Activated T-cell treated with anti-CD3 and anti-CD28 coated beads, Interleukin-2, amount 50 U/mL, for 4 hours (primary cell): ENCODE measurements at regions not wholly inside any gene's neighbourhood (a gene's known extent, or its start where the extent isn't known, plus 50 kb on each side); places are given as distances from the start of the nearest gene placed in this dataset.

ENCODE experiments used
- ATAC-seq, 2 donors: fragments of 200-7000 bp; cut with Tn5 transposase; one replicate each; pipeline ENCODE4 v1.10.0; 2021
- DNase-seq: peaks from one replicate; pipeline ENCODE4 v3.0.0-alpha.2; 2020
- H3K27me3 Mint-ChIP-seq: one replicate; pipeline ENCODE4 v1.8.0; 2021; ENCODE audit warnings: low read depth, mixed read lengths
- H3K36me3 Mint-ChIP-seq: one replicate; pipeline ENCODE4 v1.8.0; 2022; ENCODE audit warnings: mixed read lengths; ENCODE audit not compliant: insufficient read depth
- H3K4me1 Mint-ChIP-seq: one replicate; pipeline ENCODE4 v1.8.0; 2021; ENCODE audit warnings: low read depth, mixed read lengths
- H3K4me3 Mint-ChIP-seq: one replicate; pipeline ENCODE4 v1.8.0; 2021; ENCODE audit warnings: mild to moderate bottlenecking, moderate library complexity, mixed read lengths
- H3K9me3 Mint-ChIP-seq: one replicate; pipeline ENCODE4 v1.8.0; 2021; ENCODE audit warnings: mixed read lengths

DNA sequence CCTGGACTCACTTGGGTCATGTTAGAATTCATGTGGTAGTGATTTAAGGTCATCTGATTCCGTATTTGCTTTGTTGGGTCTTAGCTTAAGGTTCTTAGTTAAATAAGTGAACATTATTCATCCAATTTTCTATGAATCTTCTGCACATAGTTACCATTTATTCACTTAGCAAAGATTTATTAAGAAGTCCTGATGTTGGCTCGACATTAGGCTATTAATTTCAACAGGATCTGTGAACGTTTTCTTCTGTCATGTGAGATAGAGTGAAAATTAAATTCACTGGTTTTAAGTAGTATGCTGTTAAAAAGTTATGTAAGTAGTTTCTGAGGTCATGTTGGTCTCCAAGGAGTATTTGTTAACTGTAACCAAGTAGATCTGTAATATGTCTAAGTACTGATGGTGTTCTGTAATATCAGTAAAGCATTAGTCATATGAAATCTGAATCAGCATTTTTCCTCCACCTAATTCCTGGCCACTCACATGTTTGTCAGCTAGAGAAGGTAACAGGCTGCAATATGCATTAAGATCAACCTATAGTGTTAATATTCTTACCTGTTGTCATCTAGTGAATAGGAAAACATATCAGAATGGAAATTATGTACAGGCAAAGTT, 155.6 kb downstream of the PCDH7 start:
- DNase-seq (no peak), ATAC-seq (no peak)
- no peaks in the 10 kb centered on the region for H3K36me3 Mint-ChIP-seq
- H3K4me3 Mint-ChIP-seq: no peak overlapping the region
- no peaks in the 10 kb centered on the region for H3K4me1 Mint-ChIP-seq
- H3K9me3 Mint-ChIP-seq: peaks cover 11% of the 10 kb centered on the region
- no peaks in the 10 kb centered on the region for H3K27me3 Mint-ChIP-seq

DNA sequence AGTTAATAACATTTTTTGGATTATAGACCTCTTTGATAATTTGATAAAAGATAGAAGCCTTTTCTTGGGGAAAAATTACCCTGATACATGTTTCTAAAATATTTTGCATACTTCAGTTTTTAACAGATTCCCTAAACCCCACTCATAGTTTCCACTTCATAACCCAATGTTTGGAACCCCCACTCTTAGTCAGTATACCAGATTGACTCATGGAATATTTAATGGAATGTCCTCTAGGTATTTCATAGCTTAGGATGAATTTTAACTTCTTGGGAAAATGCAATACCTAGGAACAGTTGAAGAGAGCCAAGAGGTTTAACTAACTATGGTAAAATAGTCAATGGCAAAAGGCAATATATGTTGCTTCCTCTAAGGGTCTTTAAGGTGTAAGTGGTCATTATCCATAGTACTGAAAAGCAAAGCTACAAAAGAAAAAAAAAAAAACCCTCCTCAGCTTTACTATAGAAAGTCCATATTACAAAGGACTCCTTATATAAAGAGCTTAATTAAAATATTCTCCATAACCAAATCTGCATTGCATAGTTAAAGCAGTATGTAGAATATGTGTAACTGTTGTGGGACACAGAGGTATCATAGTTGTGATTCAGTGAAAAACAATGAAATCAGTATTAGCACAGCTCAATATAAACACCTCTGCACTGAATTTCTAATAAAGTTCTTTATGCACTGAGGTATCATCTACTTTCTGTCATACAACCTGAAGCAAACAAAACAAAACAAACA, 159.9 kb downstream of the PCDH7 start:
- Mint-ChIP-seq H3K4me3 (no peak overlapping the region), H3K27me3 (no peaks in the 10 kb centered on the region), H3K36me3 (no peaks in the 10 kb centered on the region), H3K9me3 (peaks cover 13% of the 10 kb centered on the region), H3K4me1 (no peaks in the 10 kb centered on the region)
- ATAC-seq (no peak), DNase-seq (no peak)

DNA sequence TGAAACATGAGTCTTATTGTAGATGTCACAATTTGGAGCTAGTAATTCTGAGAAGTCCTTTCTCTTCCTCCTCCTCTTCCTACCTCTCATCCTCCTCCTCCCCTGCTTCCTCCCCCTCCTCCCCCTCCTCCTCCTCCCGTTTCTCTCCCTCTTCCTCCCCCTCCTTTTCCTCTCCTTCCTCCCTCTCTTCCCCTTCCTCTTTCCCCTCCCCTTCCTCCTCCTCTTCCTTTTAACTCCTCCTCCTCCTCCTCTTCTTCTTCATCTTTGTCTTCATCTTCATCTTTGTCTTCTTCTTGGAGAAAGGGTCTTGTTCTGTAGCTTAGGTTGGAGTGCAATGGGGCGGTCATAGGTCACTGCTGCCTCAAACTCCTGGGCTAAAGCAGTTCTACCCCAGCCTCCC, 161.8 kb downstream of the PCDH7 start:
- peaks cover 12% of the 10 kb centered on the region for H3K9me3 Mint-ChIP-seq
- DNase-seq (no peak), ATAC-seq (no peak)
- H3K27me3 Mint-ChIP-seq: no peaks in the 10 kb centered on the region
- no peaks in the 10 kb centered on the region for H3K4me1 Mint-ChIP-seq
- no peak overlapping the region for H3K4me3 Mint-ChIP-seq
- no peaks in the 10 kb centered on the region for H3K36me3 Mint-ChIP-seq

GRCh38 chr4:30882443-30882842, 162.3 kb downstream of the PCDH7 start:
- no peaks in the 10 kb centered on the region for H3K36me3 Mint-ChIP-seq
- no peaks in the 10 kb centered on the region for H3K4me1 Mint-ChIP-seq
- ATAC-seq: no peak

GRCh38 chr4:30882995-30883675, 163.0 kb downstream of the PCDH7 start:
- Mint-ChIP-seq H3K36me3 (no peaks in the 10 kb centered on the region), H3K27me3 (no peaks in the 10 kb centered on the region), H3K4me3 (no peak overlapping the region), H3K4me1 (no peaks in the 10 kb centered on the region), H3K9me3 (peaks cover 12% of the 10 kb centered on the region)
- DNase-seq (no peak), ATAC-seq (no peak)

More at GRCh38 chr4:30882443-30882842, 162.3 kb downstream of the PCDH7 start:
- H3K27me3 Mint-ChIP-seq: no peaks in the 10 kb centered on the region
- H3K4me3 Mint-ChIP-seq: no peak overlapping the region
- DNase-seq: no peak
- H3K9me3 Mint-ChIP-seq: peaks cover 12% of the 10 kb centered on the region

DNA sequence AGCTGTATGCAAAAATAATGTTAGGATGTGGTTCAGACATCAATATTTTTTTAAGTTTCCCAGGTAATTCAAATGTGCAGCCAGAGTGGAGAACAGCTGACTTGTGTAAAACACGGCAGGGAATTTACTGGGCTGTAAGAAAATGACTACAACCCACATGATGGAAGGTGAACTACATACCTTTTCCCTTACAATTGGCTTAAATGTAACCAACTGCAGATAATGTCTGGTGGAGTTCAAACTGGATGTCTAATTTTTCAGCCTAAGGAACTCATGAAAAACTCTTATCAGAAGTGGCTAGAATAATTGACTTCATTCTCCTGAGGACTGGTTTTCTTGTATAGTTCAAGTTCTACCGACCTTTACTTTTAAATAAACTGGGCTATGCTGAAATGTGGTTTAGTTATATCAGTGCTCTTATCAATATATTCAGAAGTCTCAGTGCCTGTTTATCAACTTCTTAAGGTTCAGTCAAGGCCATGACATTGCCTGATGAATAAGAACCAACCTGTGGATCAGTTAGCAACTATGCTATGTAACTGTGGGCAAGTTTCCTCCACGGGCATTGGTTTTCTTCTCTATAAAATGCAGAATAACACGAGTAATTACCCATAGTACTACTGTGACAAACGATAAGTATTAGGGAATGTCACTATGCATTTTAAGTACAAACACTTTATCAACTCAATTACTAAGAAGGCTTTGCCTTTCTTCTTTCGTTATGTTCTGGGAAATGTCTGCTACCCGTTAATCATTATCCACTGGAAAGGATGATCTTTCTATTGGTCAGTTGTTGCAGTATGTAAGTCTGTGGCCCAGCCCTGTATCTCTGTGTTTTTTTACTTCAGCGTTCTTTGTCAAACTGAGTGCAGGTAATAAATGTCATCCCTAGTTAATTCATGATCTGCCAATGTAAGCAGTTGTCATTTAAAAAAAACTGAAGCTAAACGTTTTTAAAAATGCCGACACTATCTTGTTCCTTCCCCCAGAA, 181.6 kb downstream of the PCDH7 start:
- H3K36me3 Mint-ChIP-seq: no peaks in the 10 kb centered on the region
- no peaks in the 10 kb centered on the region for H3K27me3 Mint-ChIP-seq
- DNase-seq (no peak), ATAC-seq (no peak)
- H3K4me1 Mint-ChIP-seq: no peaks in the 10 kb centered on the region
- peaks cover 14% of the 10 kb centered on the region for H3K9me3 Mint-ChIP-seq
- H3K4me3 Mint-ChIP-seq: no peak overlapping the region

DNA sequence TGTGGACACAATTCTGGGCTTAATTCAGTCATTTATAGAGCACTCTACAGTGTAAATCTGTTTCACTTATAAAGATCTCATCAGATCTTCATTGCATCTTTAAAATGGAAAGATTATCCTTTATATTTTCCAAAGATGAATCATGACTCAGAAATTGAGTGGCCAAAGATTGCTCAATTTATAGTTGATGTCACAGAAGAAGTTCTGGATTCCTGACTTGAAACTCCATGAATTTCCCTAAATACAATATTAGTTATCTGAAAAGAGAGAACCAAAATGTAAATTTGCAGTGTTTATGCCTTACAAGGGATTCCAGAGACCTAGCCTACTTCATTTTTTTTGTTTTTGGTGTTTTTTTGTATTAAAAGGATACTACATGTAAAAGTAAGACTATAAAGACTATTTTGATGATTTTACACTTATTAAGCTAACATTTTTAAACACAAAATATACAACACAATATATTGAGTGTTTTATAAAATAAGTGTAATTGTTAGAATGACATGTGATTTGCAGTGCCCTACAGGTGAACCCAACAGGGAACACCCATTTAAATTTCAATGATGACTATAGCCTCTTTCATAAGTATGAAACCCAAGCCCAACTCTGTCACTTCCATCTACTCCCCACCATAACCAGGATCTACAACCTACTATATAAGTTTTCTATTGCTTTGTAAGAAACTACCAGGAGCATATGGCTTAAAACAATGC, 183.5 kb downstream of the PCDH7 start:
- H3K4me3 Mint-ChIP-seq: no peak overlapping the region
- H3K4me1 Mint-ChIP-seq: no peaks in the 10 kb centered on the region
- no peaks in the 10 kb centered on the region for H3K36me3 Mint-ChIP-seq
- H3K9me3 Mint-ChIP-seq: peaks cover 14% of the 10 kb centered on the region
- no peak for DNase-seq
- no peak for ATAC-seq
- no peaks in the 10 kb centered on the region for H3K27me3 Mint-ChIP-seq

DNA sequence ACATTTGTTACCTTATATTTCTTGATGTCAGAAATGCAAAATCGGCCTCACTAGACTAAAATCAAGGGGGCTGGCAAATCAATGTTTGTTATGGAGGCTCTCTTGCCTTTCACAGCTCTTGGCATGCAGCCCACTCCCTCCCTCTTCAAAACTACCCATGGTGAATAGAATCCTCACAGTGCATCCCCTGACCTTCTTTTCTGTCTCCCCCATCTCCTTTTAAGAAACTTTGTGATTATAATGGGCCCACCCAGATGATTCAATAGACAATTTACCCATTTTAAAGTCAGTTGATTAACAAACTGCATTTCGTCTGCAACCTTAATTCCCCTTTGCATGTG, 184.0 kb downstream of the PCDH7 start:
- DNase-seq (no peak), ATAC-seq (no peak)
- no peak overlapping the region for H3K4me3 Mint-ChIP-seq
- peaks cover 11% of the 10 kb centered on the region for H3K9me3 Mint-ChIP-seq
- H3K36me3 Mint-ChIP-seq: no peaks in the 10 kb centered on the region
- no peaks in the 10 kb centered on the region for H3K4me1 Mint-ChIP-seq
- no peaks in the 10 kb centered on the region for H3K27me3 Mint-ChIP-seq

GRCh38 chr4:30904588-30904987, 184.4 kb downstream of the PCDH7 start:
- DNase-seq: no peak
- no peak for ATAC-seq
- Mint-ChIP-seq H3K9me3 (peaks cover 7% of the 10 kb centered on the region), H3K4me1 (no peaks in the 10 kb centered on the region), H3K27me3 (no peaks in the 10 kb centered on the region), H3K36me3 (no peaks in the 10 kb centered on the region), H3K4me3 (no peak overlapping the region)

DNA sequence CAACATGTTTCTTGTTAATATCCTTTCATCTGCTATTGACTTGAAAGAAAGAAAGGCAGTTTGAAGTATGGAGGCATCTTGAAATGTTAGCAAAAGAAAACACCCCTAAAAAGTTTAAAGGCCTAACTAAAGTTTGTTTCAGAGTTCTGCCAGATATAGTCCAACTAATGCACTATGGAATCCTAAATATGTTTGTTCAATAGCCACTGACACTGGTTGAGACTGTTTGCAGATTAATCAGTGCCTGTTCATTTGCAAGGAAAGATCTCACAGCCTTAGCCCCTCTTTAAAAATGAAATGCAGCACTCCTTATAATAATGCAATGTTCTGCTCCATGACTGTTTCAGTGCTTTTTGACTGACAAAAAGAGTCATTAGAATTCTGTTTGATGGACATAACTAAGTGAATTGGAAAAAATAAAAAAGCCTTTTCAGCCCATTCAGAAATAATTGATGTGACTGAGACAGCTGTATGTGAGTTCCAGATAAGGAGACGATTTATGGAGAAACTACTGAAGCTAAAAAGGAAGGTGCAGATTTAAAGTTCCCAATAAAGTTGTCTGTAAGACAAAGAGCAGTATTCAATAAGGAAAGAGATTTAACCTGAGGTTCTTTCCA, 192.0 kb downstream of the PCDH7 start:
- Mint-ChIP-seq H3K4me3 (no peak overlapping the region), H3K4me1 (no peaks in the 10 kb centered on the region), H3K36me3 (no peaks in the 10 kb centered on the region), H3K27me3 (no peaks in the 10 kb centered on the region), H3K9me3 (peaks cover 5% of the 10 kb centered on the region)
- DNase-seq (no peak), ATAC-seq (no peak)

DNA sequence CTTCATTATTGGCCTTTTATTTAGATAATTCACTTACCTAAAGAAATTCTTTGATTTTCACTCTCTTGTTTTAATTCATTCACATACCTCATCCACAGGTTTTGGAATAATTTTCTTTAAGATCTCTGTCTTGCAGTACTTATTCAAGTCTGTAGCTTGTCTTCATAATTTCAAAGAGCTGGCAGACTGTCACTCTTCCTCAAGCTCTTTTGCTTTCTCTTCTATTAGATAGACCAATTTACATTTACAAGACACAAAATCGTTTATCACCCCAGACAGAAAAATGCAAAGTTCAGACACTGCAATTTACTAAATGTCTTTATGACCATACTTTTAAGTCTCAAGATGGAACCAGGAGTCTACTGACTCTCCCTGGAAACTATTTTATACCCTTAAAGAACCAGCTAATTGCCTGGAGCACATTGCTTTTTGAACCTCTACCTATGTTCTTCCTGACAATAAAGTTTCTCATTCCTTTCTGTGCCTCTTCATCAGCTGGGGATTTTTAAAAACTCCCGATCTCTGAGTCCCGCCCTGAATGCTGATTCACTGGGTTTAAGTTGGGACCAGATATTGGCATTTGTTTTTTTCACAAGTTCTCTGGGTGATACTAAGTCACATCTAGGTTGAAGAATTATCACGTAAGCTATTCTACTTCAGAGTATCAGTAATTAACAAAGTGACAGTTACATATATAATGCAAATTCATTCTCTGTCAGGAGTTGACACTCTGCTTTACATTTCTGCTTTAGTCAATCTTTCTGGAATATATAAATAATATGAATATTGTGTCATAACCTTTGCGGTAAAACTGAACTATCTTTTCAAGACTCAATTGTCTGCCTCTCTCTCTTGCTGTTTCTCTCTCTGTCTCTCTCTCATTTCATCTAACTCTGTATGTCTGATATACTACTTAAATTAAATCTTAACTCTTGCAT, 196.4 kb downstream of the PCDH7 start:
- ATAC-seq: no peak

GRCh38 chr4:30917946-30918345, 197.8 kb downstream of the PCDH7 start:
- H3K9me3 Mint-ChIP-seq: peaks cover 5% of the 10 kb centered on the region
- no peaks in the 10 kb centered on the region for H3K4me1 Mint-ChIP-seq
- H3K27me3 Mint-ChIP-seq: no peaks in the 10 kb centered on the region
- H3K36me3 Mint-ChIP-seq: no peaks in the 10 kb centered on the region
- no peak overlapping the region for H3K4me3 Mint-ChIP-seq
- no peak for DNase-seq
- ATAC-seq: no peak

More for the DNA sequence above, 196.4 kb downstream of the PCDH7 start:
- H3K27me3 Mint-ChIP-seq: no peaks in the 10 kb centered on the region
- H3K9me3 Mint-ChIP-seq: peaks cover 5% of the 10 kb centered on the region
- no peak for DNase-seq
- no peaks in the 10 kb centered on the region for H3K4me1 Mint-ChIP-seq
- no peak overlapping the region for H3K4me3 Mint-ChIP-seq
- no peaks in the 10 kb centered on the region for H3K36me3 Mint-ChIP-seq
